Smooth muscle cell (in vitro differentiated cells): ENCODE measurements at regions not wholly inside any gene's neighbourhood (a gene's known extent, or its start where the extent isn't known, plus 50 kb on each side); places are given as distances from the start of the nearest gene placed in this dataset.

ENCODE experiments used
- DNase-seq: peaks from one replicate; lab custom pipeline; 2025; ENCODE audit not compliant: unreplicated experiment; lab: John Stamatoyannopoulos, UW
- H2AFZ ChIP-seq: fragments of 200-600 bp; sonication (generic); 2 replicates; pipeline ENCODE4 v1.6.0; 2016; ENCODE audit warnings: antibody characterized with exemption, low read depth, mild to moderate bottlenecking
- H3F3A ChIP-seq: fragments of 200-600 bp; sonication (generic); 2 replicates; pipeline ENCODE4 v1.6.0; 2017; ENCODE audit warnings: antibody characterized with exemption, low read depth
- H3K27ac ChIP-seq: fragments of 200-600 bp; sonication (generic); 2 replicates; pipeline ENCODE4 v1.5.1; 2016; ENCODE audit warnings: low read depth, mild to moderate bottlenecking
- H3K27me3 ChIP-seq: fragments of 200-600 bp; sonication (generic); 2 replicates; pipeline ENCODE4 v1.6.1; 2016; ENCODE audit warnings: low read depth, mild to moderate bottlenecking
- H3K36me3 ChIP-seq: fragments of 200-600 bp; sonication (generic); 2 replicates; pipeline ENCODE4 v1.5.1; 2016; ENCODE audit warnings: low read depth
- H3K4me1 ChIP-seq: fragments of 200-600 bp; sonication (generic); 2 replicates; pipeline ENCODE4 v1.5.1; 2016; ENCODE audit warnings: low read depth
- H3K4me2 ChIP-seq: fragments of 200-600 bp; sonication (generic); 2 replicates; pipeline ENCODE4 v1.6.0; 2016; ENCODE audit warnings: mild to moderate bottlenecking
- H3K4me3 ChIP-seq: fragments of 200-600 bp; sonication (generic); 2 replicates; pipeline ENCODE4 v1.5.1; 2016; ENCODE audit warnings: mild to moderate bottlenecking
- H3K79me2 ChIP-seq: fragments of 200-600 bp; sonication (generic); 2 replicates; pipeline ENCODE4 v1.6.0; 2016; ENCODE audit warnings: low read depth, mild to moderate bottlenecking
- H3K9ac ChIP-seq: fragments of 200-600 bp; sonication (generic); 2 replicates; pipeline ENCODE4 v1.6.0; 2016; ENCODE audit warnings: low read depth
- H3K9me3 ChIP-seq: fragments of 200-600 bp; sonication (generic); replicated peaks from 2 replicates; pipeline ENCODE4 v1.5.1; 2016; ENCODE audit warnings: low read depth
- H4K20me1 ChIP-seq: fragments of 200-600 bp; sonication (generic); 2 replicates; pipeline ENCODE4 v1.6.0; 2016; ENCODE audit warnings: low read depth
- WGBS: methylation state at CpG from one replicate; pipeline ENCODE4 v1.1.7; 2016; ENCODE audit warnings: low lambda C conversion rate; 5-methylcytosine and 5-hydroxymethylcytosine counted together
- TF ChIP-seq, protein P1 (sequence below): fragments of 200-600 bp; sonication (generic); IDR thresholded peaks from 2 replicates; pipeline ENCODE4 v1.5.1; 2017; ENCODE audit warnings: borderline replicate concordance, mild to moderate bottlenecking, antibody characterized with exemption; ENCODE audit not compliant: insufficient read depth, poor library complexity, severe bottlenecking

DNA sequence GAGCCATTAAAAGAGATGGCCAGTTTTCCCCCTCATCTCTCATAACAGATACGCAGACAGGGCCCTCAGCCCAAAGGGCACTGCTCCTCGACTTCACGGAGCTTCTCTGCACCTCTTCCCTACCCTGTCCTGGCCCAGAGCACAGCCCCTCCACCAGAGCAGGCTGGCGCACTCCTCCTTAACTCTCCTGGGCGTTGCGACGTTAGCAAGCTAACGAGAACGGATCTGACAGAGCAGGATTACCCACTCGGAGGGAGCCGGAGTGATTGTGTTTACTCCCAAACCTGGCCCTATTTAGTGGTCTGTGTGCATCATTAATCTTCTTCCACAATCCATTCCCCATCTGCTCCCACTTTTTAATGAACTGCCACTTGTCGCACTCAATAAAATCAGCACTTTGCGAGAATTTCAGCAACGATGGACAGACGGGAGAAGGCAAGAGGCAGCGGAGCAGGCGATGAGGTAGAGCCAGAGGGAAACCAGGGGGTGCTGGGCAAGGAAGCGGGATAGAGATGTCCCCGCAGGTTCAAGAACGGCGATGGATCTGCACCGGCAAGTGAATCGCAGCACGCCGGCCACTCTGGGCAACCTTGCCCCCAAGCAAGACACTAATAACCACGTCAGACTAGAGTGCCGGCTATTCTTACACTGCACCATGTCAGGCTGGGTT lies 159.4 kb downstream of the BUD13 start:
- no peak overlapping the region for H3K27ac ChIP-seq
- no peak overlapping the region for H3K9ac ChIP-seq
- no peaks in the 10 kb centered on the region for H4K20me1 ChIP-seq
- no peak overlapping the region for H2AFZ ChIP-seq
- no peaks in the 10 kb centered on the region for H3F3A ChIP-seq
- no peak for DNase-seq
- H3K79me2 ChIP-seq = no peaks in the 10 kb centered on the region
- WGBS = 84% methylated on average over 27 of the region's 27 CpGs
- H3K4me2 ChIP-seq = no peak overlapping the region
- H3K27me3 ChIP-seq = peaks cover 40% of the 10 kb centered on the region
- TF ChIP-seq, protein P1, sequence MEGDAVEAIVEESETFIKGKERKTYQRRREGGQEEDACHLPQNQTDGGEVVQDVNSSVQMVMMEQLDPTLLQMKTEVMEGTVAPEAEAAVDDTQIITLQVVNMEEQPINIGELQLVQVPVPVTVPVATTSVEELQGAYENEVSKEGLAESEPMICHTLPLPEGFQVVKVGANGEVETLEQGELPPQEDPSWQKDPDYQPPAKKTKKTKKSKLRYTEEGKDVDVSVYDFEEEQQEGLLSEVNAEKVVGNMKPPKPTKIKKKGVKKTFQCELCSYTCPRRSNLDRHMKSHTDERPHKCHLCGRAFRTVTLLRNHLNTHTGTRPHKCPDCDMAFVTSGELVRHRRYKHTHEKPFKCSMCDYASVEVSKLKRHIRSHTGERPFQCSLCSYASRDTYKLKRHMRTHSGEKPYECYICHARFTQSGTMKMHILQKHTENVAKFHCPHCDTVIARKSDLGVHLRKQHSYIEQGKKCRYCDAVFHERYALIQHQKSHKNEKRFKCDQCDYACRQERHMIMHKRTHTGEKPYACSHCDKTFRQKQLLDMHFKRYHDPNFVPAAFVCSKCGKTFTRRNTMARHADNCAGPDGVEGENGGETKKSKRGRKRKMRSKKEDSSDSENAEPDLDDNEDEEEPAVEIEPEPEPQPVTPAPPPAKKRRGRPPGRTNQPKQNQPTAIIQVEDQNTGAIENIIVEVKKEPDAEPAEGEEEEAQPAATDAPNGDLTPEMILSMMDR = no peak
- no peaks in the 10 kb centered on the region for H3K4me1 ChIP-seq
- no peak overlapping the region for H3K4me3 ChIP-seq
- H3K9me3 ChIP-seq = no peaks in the 10 kb centered on the region
- H3K36me3 ChIP-seq = no peaks in the 10 kb centered on the region

DNA sequence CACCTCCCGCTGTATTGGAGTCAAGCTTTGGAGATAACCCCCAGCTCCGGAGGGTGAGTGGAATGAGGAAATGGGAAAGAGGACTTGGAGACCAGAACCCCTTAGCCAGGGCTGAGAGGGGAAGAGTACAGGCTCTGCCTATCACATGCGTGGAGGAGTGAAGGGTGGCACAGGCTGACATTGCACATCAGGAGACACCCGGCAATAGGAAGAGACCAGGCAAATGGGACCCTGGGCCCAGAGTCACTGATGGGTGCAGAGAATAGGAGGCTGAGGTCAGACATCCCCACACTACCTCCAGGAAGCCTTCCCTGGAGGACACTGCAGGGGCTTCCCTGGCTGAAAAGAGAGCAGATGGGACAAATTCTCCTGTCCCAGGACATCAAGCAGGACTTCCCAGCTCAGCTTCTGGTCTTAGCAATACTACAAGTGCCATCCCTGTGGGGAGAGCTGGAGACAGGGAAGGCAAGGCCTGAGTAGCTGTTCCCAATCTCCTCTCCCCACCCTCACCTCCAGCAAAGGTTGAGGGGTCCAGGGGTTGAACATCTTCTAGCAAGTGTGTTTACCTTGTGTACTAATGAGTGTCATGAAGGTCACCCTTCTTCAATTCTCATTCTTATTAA lies 160.7 kb downstream of the BUD13 start:
- no peaks in the 10 kb centered on the region for H3K36me3 ChIP-seq
- no peaks in the 10 kb centered on the region for H3K4me1 ChIP-seq
- no peak for DNase-seq
- no peak overlapping the region for H2AFZ ChIP-seq
- TF ChIP-seq, protein P1 = no peak
- 99% methylated on average over 4 of the region's 4 CpGs for WGBS
- H3K9ac ChIP-seq = no peak overlapping the region
- H3F3A ChIP-seq = no peaks in the 10 kb centered on the region
- no peak overlapping the region for H3K4me2 ChIP-seq
- H3K9me3 ChIP-seq = no peaks in the 10 kb centered on the region
- H4K20me1 ChIP-seq = no peaks in the 10 kb centered on the region
- H3K27ac ChIP-seq = no peak overlapping the region
- H3K79me2 ChIP-seq = no peaks in the 10 kb centered on the region
- H3K27me3 ChIP-seq = peaks cover 44% of the 10 kb centered on the region
- no peak overlapping the region for H3K4me3 ChIP-seq

DNA sequence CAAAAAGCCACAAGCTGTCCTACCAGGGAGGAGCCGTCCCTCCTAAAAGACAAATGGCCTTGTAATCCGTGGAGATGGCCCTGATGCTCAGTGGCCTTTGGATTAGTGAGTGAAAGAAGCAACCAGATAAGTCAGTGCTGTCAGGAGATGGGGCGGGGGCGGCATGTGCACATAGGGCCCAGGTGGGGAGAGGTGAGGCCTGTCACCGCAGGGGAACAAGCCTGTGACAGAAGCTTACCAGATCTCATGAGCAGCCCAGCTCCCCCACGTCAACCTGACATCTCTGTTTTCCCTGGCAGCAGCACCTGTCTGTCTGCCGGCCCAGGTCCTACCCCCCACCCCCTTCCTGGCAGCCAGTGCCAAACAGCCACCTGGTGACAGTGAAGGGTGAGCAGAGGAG lies 162.6 kb downstream of the BUD13 start:
- H3K4me1 ChIP-seq = no peaks in the 10 kb centered on the region
- no peaks in the 10 kb centered on the region for H3K36me3 ChIP-seq
- no peak overlapping the region for H2AFZ ChIP-seq
- 83% methylated on average over 7 of the region's 7 CpGs for WGBS
- no peaks in the 10 kb centered on the region for H4K20me1 ChIP-seq
- no peak overlapping the region for H3K9ac ChIP-seq
- H3K4me3 ChIP-seq = no peak overlapping the region
- TF ChIP-seq, protein P1 = no peak
- H3K9me3 ChIP-seq = no peaks in the 10 kb centered on the region
- peaks cover 44% of the 10 kb centered on the region for H3K27me3 ChIP-seq
- no peak overlapping the region for H3K4me2 ChIP-seq
- H3K79me2 ChIP-seq = no peaks in the 10 kb centered on the region
- DNase-seq = no peak
- no peaks in the 10 kb centered on the region for H3F3A ChIP-seq
- H3K27ac ChIP-seq = no peak overlapping the region

DNA sequence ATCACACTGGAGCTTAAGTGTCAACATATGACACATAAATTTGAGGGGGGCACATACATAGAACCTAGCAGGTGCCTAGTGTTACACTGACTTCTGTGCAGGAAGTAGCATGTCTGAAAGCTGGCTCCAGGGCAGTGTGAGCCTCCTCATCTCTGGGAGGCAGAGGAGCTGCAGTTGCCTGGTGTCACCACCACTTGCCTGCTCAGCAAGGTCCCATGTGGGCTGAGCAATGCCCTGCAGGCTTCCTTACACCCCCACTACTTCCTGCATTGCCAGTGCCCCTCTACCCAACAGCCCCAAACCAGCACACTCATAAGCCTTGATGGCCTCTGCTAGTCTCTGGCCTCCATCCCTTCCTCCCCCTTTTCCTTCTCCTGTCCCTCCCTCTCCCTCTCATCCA lies 165.8 kb downstream of the BUD13 start:
- no peak overlapping the region for H2AFZ ChIP-seq
- TF ChIP-seq, protein P1 = no peak
- no peak for DNase-seq
- H3K4me1 ChIP-seq = no peaks in the 10 kb centered on the region
- H3K79me2 ChIP-seq = no peaks in the 10 kb centered on the region
- H3K4me3 ChIP-seq = no peak overlapping the region
- no peaks in the 10 kb centered on the region for H3K9me3 ChIP-seq
- H3K36me3 ChIP-seq = no peaks in the 10 kb centered on the region
- H3F3A ChIP-seq = no peaks in the 10 kb centered on the region
- H3K27ac ChIP-seq = no peak overlapping the region
- peaks cover 21% of the 10 kb centered on the region for H3K27me3 ChIP-seq
- H3K4me2 ChIP-seq = no peak overlapping the region
- no peak overlapping the region for H3K9ac ChIP-seq
- H4K20me1 ChIP-seq = no peaks in the 10 kb centered on the region
